ENCODE measurements at regions not wholly inside any gene's neighbourhood (a gene's known extent, or its start where the extent isn't known, plus 50 kb on each side); places are given as distances from the start of the nearest gene placed in this dataset.

DNA sequence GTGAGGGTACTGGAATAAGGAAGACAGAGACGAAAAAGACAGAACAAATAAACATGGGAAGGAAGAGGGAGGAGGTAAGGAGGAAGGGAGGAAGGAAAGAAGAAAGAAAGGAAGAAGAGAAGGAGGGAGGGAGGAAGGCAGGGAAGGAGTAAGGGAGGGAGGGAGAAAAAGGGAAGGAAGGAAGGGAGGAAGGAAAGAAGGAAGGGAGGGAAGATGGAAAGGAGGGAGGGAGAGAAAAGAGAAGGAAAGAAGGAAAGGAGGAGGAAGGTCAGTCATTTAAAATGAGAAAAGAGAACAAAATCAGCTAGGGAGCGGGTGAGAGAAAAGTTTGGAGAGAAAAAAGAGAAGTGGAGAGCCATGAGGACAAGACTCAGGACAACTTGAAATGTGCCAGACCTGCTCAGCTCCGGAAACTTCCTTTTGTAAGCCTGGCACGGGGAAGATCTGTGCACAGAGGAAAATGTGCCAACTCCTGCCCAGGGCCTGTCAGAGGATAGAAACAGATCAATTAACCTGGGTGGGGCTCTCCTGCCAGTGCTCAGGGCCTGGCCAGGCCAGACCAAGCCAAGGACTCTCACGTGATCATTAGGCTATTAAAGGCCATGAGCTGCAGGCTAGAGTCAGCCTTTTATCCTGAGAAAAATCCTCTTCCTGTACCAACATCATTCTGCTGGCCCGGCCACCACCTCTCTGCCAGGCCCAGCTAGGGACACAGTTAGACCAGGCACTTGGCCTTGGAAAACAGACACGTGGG, 50.1 kb upstream of the BCL6 start:
- Histone ChIP-seq H2AFZ (ENCODE audit: insufficient read depth, low read length, poor library complexity) (no peak overlapping the region), H3K4ac (ENCODE audit: low read depth, low read length) (no peak overlapping the region), H3K18ac (ENCODE audit: low read length) (no peak overlapping the region), H3K79me2 (ENCODE audit: control insufficient read depth, insufficient read depth, low read length, poor library complexity) (no peaks in the 10 kb centered on the region), H3K4me2 (ENCODE audit: low read length) (no peak overlapping the region), H3K9ac (ENCODE audit: low read length) (no peak overlapping the region), H3K23ac (ENCODE audit: low read length) (no peak overlapping the region), H3K4me1 (ENCODE audit: control insufficient read depth in 1 of 2, insufficient read depth in 2 of 2, low read length in 2 of 2) (no peaks in the 10 kb centered on the region), H3K4me3 (ENCODE audit: low read depth, low read length) (no peak overlapping the region), H2AK5ac (ENCODE audit: low read length) (no peak overlapping the region), H4K91ac (ENCODE audit: low read depth, low read length) (no peak overlapping the region), H2BK120ac (ENCODE audit: insufficient read depth, low read length, poor library complexity) (no peak overlapping the region), H3K36me3 (ENCODE audit: control insufficient read depth in 1 of 2, insufficient read depth in 2 of 2, low read length in 2 of 2) (no peaks in the 10 kb centered on the region), H4K8ac (ENCODE audit: low read depth, low read length) (no peak overlapping the region), H4K12ac (ENCODE audit: low read depth, low read length) (no peak overlapping the region), H2BK5ac (ENCODE audit: low read depth, low read length, poor library complexity) (no peak overlapping the region), H3K14ac (ENCODE audit: low read length) (no peak overlapping the region), H3K27ac (ENCODE audit: low read depth, low read length) (no peak overlapping the region), H2BK12ac (ENCODE audit: low read length) (no peak overlapping the region), H3K79me1 (ENCODE audit: low read length) (no peaks in the 10 kb centered on the region), H3K27me3 (ENCODE audit: insufficient read depth, low read length) (no peaks in the 10 kb centered on the region), H3K9me3 (ENCODE audit: insufficient read depth, low read depth, low read length) (peaks cover 1% of the 10 kb centered on the region)
- no peak for DNase-seq
- no CpG with 5 or more reads among the region's 7 CpGs for WGBS (ENCODE audit: extremely low coverage, insufficient coverage, insufficient read length)

DNA sequence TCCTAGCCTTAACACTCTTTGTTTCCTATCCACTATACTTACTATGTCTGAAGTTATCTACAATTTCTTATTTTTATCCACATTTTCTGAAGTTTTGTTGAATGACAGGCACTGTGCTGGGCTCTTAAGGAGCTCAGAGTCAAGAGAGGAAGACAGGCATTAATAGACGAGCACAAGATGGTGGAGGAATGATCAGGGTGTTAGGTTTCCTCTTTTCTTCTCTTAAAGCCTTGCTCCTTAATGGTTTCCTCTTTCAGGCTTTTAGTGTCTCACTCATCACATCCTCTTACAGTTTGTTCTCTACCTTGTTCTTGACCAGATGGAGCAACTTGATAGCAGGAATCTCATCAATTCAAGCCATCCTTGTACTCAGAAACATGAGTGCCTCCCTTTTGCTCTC, 52.9 kb upstream of the BCL6 start:
- no peak overlapping the region for H4K12ac ChIP-seq (ENCODE audit: low read depth, low read length)
- H4K91ac ChIP-seq (ENCODE audit: low read depth, low read length) = no peak overlapping the region
- H2AK5ac ChIP-seq (ENCODE audit: low read length) = no peak overlapping the region
- no peak overlapping the region for H3K27ac ChIP-seq (ENCODE audit: low read depth, low read length)
- WGBS (ENCODE audit: extremely low coverage, insufficient coverage, insufficient read length) = no CpG with 5 or more reads among the region's 1 CpG
- no peaks in the 10 kb centered on the region for H3K36me3 ChIP-seq (ENCODE audit: control insufficient read depth in 1 of 2, insufficient read depth in 2 of 2, low read length in 2 of 2)
- no peak overlapping the region for H4K8ac ChIP-seq (ENCODE audit: low read depth, low read length)
- no peaks in the 10 kb centered on the region for H3K4me1 ChIP-seq (ENCODE audit: control insufficient read depth in 1 of 2, insufficient read depth in 2 of 2, low read length in 2 of 2)
- H3K4me2 ChIP-seq (ENCODE audit: low read length) = no peak overlapping the region
- no peak overlapping the region for H3K18ac ChIP-seq (ENCODE audit: low read length)
- no peak overlapping the region for H2BK5ac ChIP-seq (ENCODE audit: low read depth, low read length, poor library complexity)
- no peaks in the 10 kb centered on the region for H3K27me3 ChIP-seq (ENCODE audit: insufficient read depth, low read length)
- no peak overlapping the region for H2BK12ac ChIP-seq (ENCODE audit: low read length)
- H3K9me3 ChIP-seq (ENCODE audit: insufficient read depth, low read depth, low read length) = peaks cover 1% of the 10 kb centered on the region
- H3K23ac ChIP-seq (ENCODE audit: low read length) = no peak overlapping the region
- H2BK120ac ChIP-seq (ENCODE audit: insufficient read depth, low read length, poor library complexity) = no peak overlapping the region
- H3K79me1 ChIP-seq (ENCODE audit: low read length) = no peaks in the 10 kb centered on the region
- H3K79me2 ChIP-seq (ENCODE audit: control insufficient read depth, insufficient read depth, low read length, poor library complexity) = no peaks in the 10 kb centered on the region
- no peak overlapping the region for H3K4me3 ChIP-seq (ENCODE audit: low read depth, low read length)
- H3K9ac ChIP-seq (ENCODE audit: low read length) = no peak overlapping the region
- no peak overlapping the region for H2AFZ ChIP-seq (ENCODE audit: insufficient read depth, low read length, poor library complexity)
- no peak overlapping the region for H3K4ac ChIP-seq (ENCODE audit: low read depth, low read length)
- DNase-seq = no peak
- H3K14ac ChIP-seq (ENCODE audit: low read length) = no peak overlapping the region

DNA sequence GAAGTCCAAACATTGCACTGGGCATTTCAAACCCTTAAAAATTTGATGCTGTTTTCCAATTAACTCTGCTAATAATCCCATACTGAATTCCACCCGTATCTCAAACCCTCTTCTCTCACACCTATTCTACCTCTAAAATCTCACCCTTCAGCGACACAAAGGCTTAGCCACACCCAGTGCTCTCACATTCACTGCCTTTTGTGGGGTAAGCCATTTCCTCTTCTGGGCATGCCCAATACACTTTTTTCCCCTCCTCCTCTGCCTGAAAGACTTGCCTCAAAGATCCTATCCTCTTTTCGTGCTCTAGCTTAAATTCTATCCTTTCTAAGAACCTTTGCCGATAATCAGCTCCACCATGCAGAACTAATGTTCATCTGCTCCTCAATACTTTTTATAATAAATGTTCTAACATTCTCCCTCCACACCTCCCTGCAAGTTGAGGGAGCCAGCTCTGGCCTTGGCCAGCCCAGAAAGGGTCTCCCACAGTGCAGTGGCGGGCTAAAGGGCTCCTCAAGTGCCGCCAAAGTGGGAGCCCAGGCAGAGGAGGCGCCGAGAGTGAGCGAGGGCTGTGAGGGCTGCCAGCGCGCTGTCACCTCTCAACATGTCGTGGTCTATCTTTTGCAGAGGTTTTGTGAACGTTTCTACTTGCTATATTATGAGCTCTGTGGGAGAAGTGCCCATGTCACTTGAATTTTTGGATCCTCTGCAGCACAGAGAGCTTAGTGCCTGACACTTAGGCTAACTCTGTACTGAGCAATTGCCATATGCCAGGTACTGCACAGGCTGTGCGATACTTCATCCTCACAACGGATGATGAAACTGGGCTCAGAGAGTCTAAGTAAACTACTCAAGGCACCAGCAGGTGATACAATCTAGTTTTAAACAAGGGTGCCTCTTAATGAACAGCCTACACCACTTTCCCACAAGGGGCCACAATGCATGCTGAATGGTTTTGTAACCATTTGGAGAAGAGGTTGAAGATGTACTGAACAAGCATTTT, 53.6 kb upstream of the BCL6 start:
- H2AK5ac ChIP-seq (ENCODE audit: low read length) = no peak overlapping the region
- H3K9ac ChIP-seq (ENCODE audit: low read length) = no peak overlapping the region
- no peaks in the 10 kb centered on the region for H3K79me2 ChIP-seq (ENCODE audit: control insufficient read depth, insufficient read depth, low read length, poor library complexity)
- H3K36me3 ChIP-seq (ENCODE audit: control insufficient read depth in 1 of 2, insufficient read depth in 2 of 2, low read length in 2 of 2) = no peaks in the 10 kb centered on the region
- no peak overlapping the region for H4K91ac ChIP-seq (ENCODE audit: low read depth, low read length)
- 100% methylated on average over 2 of the region's 15 CpGs for whole genome bisulfite sequencing (ENCODE audit: extremely low coverage, insufficient coverage, insufficient read length)
- no peak overlapping the region for H3K4me2 ChIP-seq (ENCODE audit: low read length)
- H3K4me3 ChIP-seq (ENCODE audit: low read depth, low read length) = no peak overlapping the region
- no peak overlapping the region for H2AFZ ChIP-seq (ENCODE audit: insufficient read depth, low read length, poor library complexity)
- no peak overlapping the region for H4K8ac ChIP-seq (ENCODE audit: low read depth, low read length)
- no peak overlapping the region for H3K14ac ChIP-seq (ENCODE audit: low read length)
- H2BK5ac ChIP-seq (ENCODE audit: low read depth, low read length, poor library complexity) = no peak overlapping the region
- peaks cover 1% of the 10 kb centered on the region for H3K9me3 ChIP-seq (ENCODE audit: insufficient read depth, low read depth, low read length)
- H3K23ac ChIP-seq (ENCODE audit: low read length) = no peak overlapping the region
- no peak for DNase-seq
- no peaks in the 10 kb centered on the region for H3K4me1 ChIP-seq (ENCODE audit: control insufficient read depth in 1 of 2, insufficient read depth in 2 of 2, low read length in 2 of 2)
- no peaks in the 10 kb centered on the region for H3K79me1 ChIP-seq (ENCODE audit: low read length)
- H2BK120ac ChIP-seq (ENCODE audit: insufficient read depth, low read length, poor library complexity) = no peak overlapping the region
- H3K27me3 ChIP-seq (ENCODE audit: insufficient read depth, low read length) = no peaks in the 10 kb centered on the region
- no peak overlapping the region for H3K18ac ChIP-seq (ENCODE audit: low read length)
- no peak overlapping the region for H4K12ac ChIP-seq (ENCODE audit: low read depth, low read length)
- H2BK12ac ChIP-seq (ENCODE audit: low read length) = no peak overlapping the region
- no peak overlapping the region for H3K27ac ChIP-seq (ENCODE audit: low read depth, low read length)
- H3K4ac ChIP-seq (ENCODE audit: low read depth, low read length) = no peak overlapping the region

DNA sequence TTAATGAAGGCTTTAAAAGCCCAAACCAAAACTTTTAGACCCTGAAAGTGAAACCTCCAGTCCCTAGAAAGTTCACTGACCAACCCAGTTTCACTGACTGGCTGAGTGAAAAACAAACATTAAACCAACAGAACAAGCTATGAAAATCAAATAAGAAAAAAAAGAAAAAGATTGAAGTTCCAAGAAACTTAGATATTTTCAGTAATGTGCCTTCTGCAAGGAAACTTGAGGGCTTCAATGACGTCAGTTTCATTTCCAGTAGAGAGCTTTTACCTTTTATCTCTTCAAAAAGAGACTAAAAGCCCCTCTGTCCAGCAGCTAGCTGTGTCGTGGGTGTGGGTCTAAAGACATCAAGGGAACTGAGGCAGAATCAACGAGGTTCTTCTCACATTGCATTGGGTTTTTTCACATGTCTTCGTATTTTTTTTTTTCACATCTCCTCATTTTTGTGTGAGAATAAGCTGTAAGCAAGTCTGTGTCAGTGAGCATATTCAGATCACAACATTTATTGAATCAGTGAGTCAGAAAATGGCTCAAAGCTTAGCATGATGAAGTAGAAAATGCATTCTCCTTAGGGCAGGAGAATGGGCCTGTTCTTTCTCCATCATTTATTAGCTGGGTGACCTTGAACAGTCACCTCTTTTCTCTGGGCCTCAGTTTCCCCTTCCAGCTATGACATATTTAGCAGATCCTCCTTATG, 54.8 kb upstream of the BCL6 start:
- DNase-seq = no peak
- Histone ChIP-seq H3K79me2 (ENCODE audit: control insufficient read depth, insufficient read depth, low read length, poor library complexity) (no peaks in the 10 kb centered on the region), H2BK120ac (ENCODE audit: insufficient read depth, low read length, poor library complexity) (no peak overlapping the region), H3K14ac (ENCODE audit: low read length) (no peak overlapping the region), H3K27me3 (ENCODE audit: insufficient read depth, low read length) (no peaks in the 10 kb centered on the region), H4K8ac (ENCODE audit: low read depth, low read length) (no peak overlapping the region), H3K36me3 (ENCODE audit: control insufficient read depth in 1 of 2, insufficient read depth in 2 of 2, low read length in 2 of 2) (no peaks in the 10 kb centered on the region), H2BK12ac (ENCODE audit: low read length) (no peak overlapping the region), H3K9me3 (ENCODE audit: insufficient read depth, low read depth, low read length) (peaks cover 1% of the 10 kb centered on the region), H2AFZ (ENCODE audit: insufficient read depth, low read length, poor library complexity) (no peak overlapping the region), H4K12ac (ENCODE audit: low read depth, low read length) (no peak overlapping the region), H3K4ac (ENCODE audit: low read depth, low read length) (no peak overlapping the region), H3K27ac (ENCODE audit: low read depth, low read length) (no peak overlapping the region), H3K9ac (ENCODE audit: low read length) (no peak overlapping the region), H3K4me1 (ENCODE audit: control insufficient read depth in 1 of 2, insufficient read depth in 2 of 2, low read length in 2 of 2) (no peaks in the 10 kb centered on the region), H3K23ac (ENCODE audit: low read length) (no peak overlapping the region), H3K79me1 (ENCODE audit: low read length) (no peaks in the 10 kb centered on the region), H3K18ac (ENCODE audit: low read length) (no peak overlapping the region), H4K91ac (ENCODE audit: low read depth, low read length) (no peak overlapping the region), H2AK5ac (ENCODE audit: low read length) (no peak overlapping the region), H2BK5ac (ENCODE audit: low read depth, low read length, poor library complexity) (no peak overlapping the region), H3K4me2 (ENCODE audit: low read length) (no peak overlapping the region), H3K4me3 (ENCODE audit: low read depth, low read length) (no peak overlapping the region)
- WGBS (ENCODE audit: extremely low coverage, insufficient coverage, insufficient read length) = no CpG with 5 or more reads among the region's 4 CpGs
